ENCODE measurements at regions not wholly inside any gene's neighbourhood (a gene's known extent, or its start where the extent isn't known, plus 50 kb on each side); places are given as distances from the start of the nearest gene placed in this dataset.

- FAIRE-seq (no peak), DNase-seq (ENCODE audit: low read depth, low spot score) (no peak)
- intact Hi-C loops (cut with micrococcal nuclease) (no loop called here), dilution Hi-C loops (cut with MboI; ENCODE audit: extremely low pct_ligation_motif_present, low sequenced_read_pairs) (no loop called here)
- no peak overlapping the region for H3K27ac ChIP-seq (ENCODE audit: insufficient read depth, low read depth, low read length)
- H3K9me3 ChIP-seq (replicated peaks; ENCODE audit: control insufficient read depth, insufficient read depth, low read length), result no peaks in the 10 kb centered on the region
- no peaks in the 10 kb centered on the region for H4K20me1 ChIP-seq (replicated peaks; ENCODE audit: control insufficient read depth, extremely low read depth, insufficient read depth, low read length)
- ChIA-PET POLR2A (interaction anchor here (0.5 kb wide), 1 partner anchor 157 kb away, joined by 4 read pairs; no protein-coding TSS in a partner anchor), CTCF (no interaction called here)
- no peak overlapping the region for H2AFZ ChIP-seq (ENCODE audit: low read depth, low read length)
- H3K4me1 ChIP-seq (ENCODE audit: control insufficient read depth, extremely low read depth, insufficient read depth, low read length), result no peaks in the 10 kb centered on the region
- BruUV-seq (replicated peaks), result no TSS peak
- no peaks in the 10 kb centered on the region for H3K36me3 ChIP-seq (ENCODE audit: control insufficient read depth in 2 of 2, extremely low read depth in 1 of 2, insufficient read depth in 2 of 2, low read length in 2 of 2)
- no peaks in the 10 kb centered on the region for H3K27me3 ChIP-seq (ENCODE audit: control insufficient read depth in 2 of 2, insufficient read depth in 2 of 2, low read length in 2 of 2)
- H3K9me1 ChIP-seq (replicated peaks; ENCODE audit: control insufficient read depth, extremely low read depth, insufficient read depth, low read length), result no peaks in the 10 kb centered on the region
- H3K4me3 ChIP-seq (replicated peaks in 1 of 3; ENCODE audit: insufficient read depth in 1 of 3, low read depth in 1 of 3, low read length in 3 of 3), result no peak overlapping the region
- no peaks in the 10 kb centered on the region for H3K79me2 ChIP-seq (ENCODE audit: control insufficient read depth, insufficient read depth, low read length)
- no peak overlapping the region for H3K4me2 ChIP-seq (ENCODE audit: insufficient read depth, low read length)
- no peak overlapping the region for H3K9ac ChIP-seq (replicated peaks; ENCODE audit: extremely low read depth, insufficient read depth, low read length)
- no peak for TF ChIP-seq POLR2A (IDR thresholded peaks at IDR 0.05; ENCODE audit: low read depth, low read length)
- TF ChIP-seq CTCF (IDR thresholded peaks at IDR 0.05; ENCODE audit: extremely low read depth in 1 of 2, insufficient read depth in 1 of 2, low read depth in 1 of 2, low read length in 2 of 2), result no peak
- TF ChIP-seq EZH2 (IDR thresholded peaks at IDR 0.05; ENCODE audit: borderline replicate concordance, low read depth, low read length, severe bottlenecking), result no peak
- no peak for TF ChIP-seq GATA2 (IDR thresholded peaks at IDR 0.05; ENCODE audit: insufficient read depth, insufficient read length, low read depth, low read length)
- TF ChIP-seq JUN (IDR thresholded peaks at IDR 0.05; ENCODE audit: borderline replicate concordance, insufficient read depth, insufficient read length, low read depth), result no peak
- no peak for TF ChIP-seq MYC (IDR thresholded peaks at IDR 0.05; ENCODE audit: low read depth, low read length)
- TF ChIP-seq POLR2AphosphoS5 (IDR thresholded peaks at IDR 0.05; ENCODE audit: insufficient read depth, low read depth, low read length), result no peak
- no peak for TF ChIP-seq MAX (IDR thresholded peaks at IDR 0.05; ENCODE audit: insufficient read depth, insufficient read length)
- no peak for TF ChIP-seq FOS (IDR thresholded peaks at IDR 0.05; ENCODE audit: borderline replicate concordance, insufficient read depth, low read length)
Observed at GRCh38 chr3:193080821-193081365, 160.1 kb upstream of the PLAAT1 start.
